Small intestine (tissue), 7 donors: ENCODE measurements at regions not wholly inside any gene's neighbourhood (a gene's known extent, or its start where the extent isn't known, plus 50 kb on each side); places are given as distances from the start of the nearest gene placed in this dataset.

Source experiments
- DNase-seq, 2 donors: peaks; one replicate each; pipeline versions ENCODE4 v3.0.0 to v3.0.0-alpha.2; 2013
- FAIRE-seq: peaks from 2 replicates; lab custom pipeline; 2012; peaks lifted over from hg19 to GRCh38; lab: Jason Lieb, UNC
- H3K27ac ChIP-seq, 3 donors: one replicate each; pipeline ENCODE4 v1.5.1; 2013; ENCODE audit warnings: low read length in 2 of 3, mild to moderate bottlenecking in 2 of 3, control low read depth in 1 of 3, inconsistent platforms in 1 of 3, low read depth in 1 of 3, moderate library complexity in 1 of 3
- H3K27me3 ChIP-seq, 3 donors: one replicate each; pipeline ENCODE4 v1.6.1; 2013; ENCODE audit warnings: low read length in 3 of 3, inconsistent platforms in 1 of 3; ENCODE audit not compliant: control insufficient read depth in 3 of 3, insufficient read depth in 3 of 3
- H3K36me3 ChIP-seq, 3 donors: one replicate each; pipeline ENCODE4 v1.6.1; 2013; ENCODE audit warnings: low read length in 3 of 3, inconsistent platforms in 1 of 3, low read depth in 1 of 3, mild to moderate bottlenecking in 1 of 3, moderate library complexity in 1 of 3; ENCODE audit not compliant: control insufficient read depth in 3 of 3, insufficient read depth in 2 of 3
- H3K4me1 ChIP-seq, 3 donors: one replicate each; pipeline ENCODE4 v1.6.1; 2013; ENCODE audit warnings: low read length in 2 of 3, inconsistent platforms in 1 of 3, low read depth in 1 of 3, mild to moderate bottlenecking in 1 of 3, moderate library complexity in 1 of 3; ENCODE audit not compliant: control insufficient read depth in 3 of 3, insufficient read depth in 2 of 3
- H3K4me3 ChIP-seq, 3 donors: one replicate each; pipeline ENCODE4 v1.5.1; 2013; ENCODE audit warnings: low read length in 3 of 3, control low read depth in 1 of 3, inconsistent platforms in 1 of 3, low read depth in 1 of 3, mild to moderate bottlenecking in 1 of 3, moderate library complexity in 1 of 3
- H3K9me3 ChIP-seq, 2 donors: one replicate each; pipeline ENCODE4 v1.6.1; 2013; ENCODE audit warnings: low read depth in 1 of 2, low read length in 1 of 2; ENCODE audit not compliant: control insufficient read depth in 2 of 2, insufficient read depth in 1 of 2
- WGBS, 3 donors: extraction: QIAGEN DNeasy Blood & Tissue Kit; methylation state at CpG; one replicate each; pipeline ENCODE4 v1.1.7; 2013; 5-methylcytosine and 5-hydroxymethylcytosine counted together
- donor health status: healthy with polysubstance abuse.
- donor health status: control.
- donor health status: control.
- donor health status: Bipolar disorder and iron deficiency.
- donor health status: healthy.

- H3K27me3 ChIP-seq = peaks cover 0 to 20% (median 0%) of the 10 kb centered on the region in 3 donors
- no peak for FAIRE-seq
- 73 to 83% (median 76%) methylated on average over 6 of the region's 6 CpGs for WGBS, 3 donors
- H3K4me1 ChIP-seq = no peaks in the 10 kb centered on the region
- H3K4me3 ChIP-seq = no peak overlapping the region
- no peaks in the 10 kb centered on the region for H3K9me3 ChIP-seq
- DNase-seq = no peak
- H3K36me3 ChIP-seq = no peaks in the 10 kb centered on the region
- H3K27ac ChIP-seq = no peak overlapping the region
These were observed 298.6 kb downstream of the CYP26B1 start for GRCh38 chr2:71849111-71849510.

GRCh38 chr2:71846669-71847291 lies 300.9 kb downstream of the CYP26B1 start:
- FAIRE-seq = no peak
- WGBS, 3 donors = 75% methylated on average over 3 of the region's 3 CpGs
- no peak overlapping the region for H3K27ac ChIP-seq

GRCh38 chr2:71846072-71846471 lies 301.6 kb downstream of the CYP26B1 start:
- Histone ChIP-seq H3K4me1 (no peaks in the 10 kb centered on the region), H3K27ac (no peak overlapping the region), H3K27me3 (no peaks in the 10 kb centered on the region), H3K9me3 (no peaks in the 10 kb centered on the region), H3K4me3 (no peak overlapping the region), H3K36me3 (no peaks in the 10 kb centered on the region)
- FAIRE-seq (no peak), DNase-seq (no peak)
- 79 to 92% (median 81%) methylated on average over 2 of the region's 2 CpGs for WGBS, 3 donors

More at GRCh38 chr2:71846669-71847291, 300.9 kb downstream of the CYP26B1 start:
- H3K36me3 ChIP-seq = no peaks in the 10 kb centered on the region
- no peaks in the 10 kb centered on the region for H3K9me3 ChIP-seq
- no peaks in the 10 kb centered on the region for H3K4me1 ChIP-seq
- no peak for DNase-seq
- peaks cover 0 to 3% (median 0%) of the 10 kb centered on the region in 3 donors for H3K27me3 ChIP-seq
- H3K4me3 ChIP-seq = no peak overlapping the region

GRCh38 chr2:71844967-71845366 lies 302.7 kb downstream of the CYP26B1 start:
- no peak for DNase-seq
- 75 to 87% (median 81%) methylated on average over 4 of the region's 4 CpGs for WGBS, 3 donors

GRCh38 chr2:71843391-71843850 lies 304.2 kb downstream of the CYP26B1 start:
- no peaks in the 10 kb centered on the region for H3K27me3 ChIP-seq
- no peak overlapping the region for H3K4me3 ChIP-seq
- 49 to 64% (median 63%) methylated on average over 2 to 3 of the region's 3 CpGs for WGBS, 3 donors
- H3K4me1 ChIP-seq = no peaks in the 10 kb centered on the region
- H3K9me3 ChIP-seq = no peaks in the 10 kb centered on the region
- H3K27ac ChIP-seq = no peak overlapping the region
- FAIRE-seq = no peak
- DNase-seq = no peak
- no peaks in the 10 kb centered on the region for H3K36me3 ChIP-seq

More at GRCh38 chr2:71844967-71845366, 302.7 kb downstream of the CYP26B1 start:
- no peak overlapping the region for H3K4me3 ChIP-seq
- H3K4me1 ChIP-seq = no peaks in the 10 kb centered on the region
- H3K36me3 ChIP-seq = no peaks in the 10 kb centered on the region
- FAIRE-seq = no peak
- no peak overlapping the region for H3K27ac ChIP-seq
- H3K27me3 ChIP-seq = no peaks in the 10 kb centered on the region
- no peaks in the 10 kb centered on the region for H3K9me3 ChIP-seq

- Histone ChIP-seq H3K36me3 (no peaks in the 10 kb centered on the region), H3K4me3 (no peak overlapping the region), H3K27me3 (no peaks in the 10 kb centered on the region), H3K4me1 (no peaks in the 10 kb centered on the region), H3K27ac (no peak overlapping the region), H3K9me3 (no peaks in the 10 kb centered on the region)
- FAIRE-seq (no peak), DNase-seq (no peak)
- WGBS, 3 donors = 90 to 95% (median 91%) methylated on average over 4 of the region's 4 CpGs
These were observed 304.9 kb downstream of the CYP26B1 start for GRCh38 chr2:71842744-71843143.

- H3K36me3 ChIP-seq = no peaks in the 10 kb centered on the region
- FAIRE-seq = no peak
- H3K4me1 ChIP-seq = no peaks in the 10 kb centered on the region
- no peak overlapping the region for H3K27ac ChIP-seq
- H3K9me3 ChIP-seq = no peaks in the 10 kb centered on the region
- DNase-seq = no peak
- H3K27me3 ChIP-seq = no peaks in the 10 kb centered on the region
- 81 to 87% (median 85%) methylated on average over 2 of the region's 2 CpGs for WGBS, 3 donors
- no peak overlapping the region for H3K4me3 ChIP-seq
These were observed 307.8 kb downstream of the CYP26B1 start for GRCh38 chr2:71839826-71840225.

GRCh38 chr2:71834796-71835195 lies 312.9 kb downstream of the CYP26B1 start:
- no peaks in the 10 kb centered on the region for H3K27me3 ChIP-seq
- peaks cover 0 to 7% of the 10 kb centered on the region in 2 donors for H3K9me3 ChIP-seq
- H3K4me3 ChIP-seq = no peak overlapping the region
- 82 to 93% (median 91%) methylated on average over 2 of the region's 2 CpGs for WGBS, 3 donors
- no peak overlapping the region for H3K27ac ChIP-seq
- H3K4me1 ChIP-seq = no peaks in the 10 kb centered on the region
- FAIRE-seq (no peak), DNase-seq (no peak)
- no peaks in the 10 kb centered on the region for H3K36me3 ChIP-seq
